ENCODE measurements at regions not wholly inside any gene's neighbourhood (a gene's known extent, or its start where the extent isn't known, plus 50 kb on each side); places are given as distances from the start of the nearest gene placed in this dataset.

DNA sequence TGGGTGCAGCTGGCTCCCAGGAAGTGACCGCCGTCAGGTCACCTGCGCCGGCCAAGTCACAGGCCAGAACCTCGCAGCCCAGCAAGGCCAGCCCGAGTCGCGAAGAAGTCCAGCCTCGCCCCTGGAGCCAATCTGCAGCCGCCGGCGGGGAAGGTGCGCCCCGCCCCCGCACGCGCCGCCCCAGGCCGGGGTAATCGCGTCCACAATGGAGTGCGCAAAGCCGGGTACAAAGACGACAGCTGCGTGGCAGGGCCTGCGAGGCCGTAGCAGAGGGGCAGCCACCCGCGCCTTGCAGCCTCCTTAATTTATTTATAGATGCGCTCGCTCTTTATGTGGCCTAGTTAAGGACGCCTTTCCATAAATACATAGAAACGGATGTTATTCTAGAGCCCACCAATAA lies 139.4 kb upstream of the CPEB2 start:
- no peak for TF ChIP-seq GATA3 (IDR thresholded peaks at IDR 0.05; ENCODE audit: low read depth, low read length)
- TF ChIP-seq GATA2 (IDR thresholded peaks at IDR 0.05; ENCODE audit: low read depth, low read length), result no peak

Measured in SH-SY5Y (cell line).